ENCODE measurements at regions not wholly inside any gene's neighbourhood (a gene's known extent, or its start where the extent isn't known, plus 50 kb on each side); places are given as distances from the start of the nearest gene placed in this dataset.

- no peaks in the 10 kb centered on the region for H3K79me2 ChIP-seq (ENCODE audit: insufficient read depth, low read length)
- Mint-ChIP-seq H3K36me3 (no peaks in the 10 kb centered on the region), H3K4me3 (no peak overlapping the region)
These were observed 549.8 kb upstream of the LCORL start for GRCh38 chr4:18571301-18571761.

GRCh38 chr4:18570370-18570769, 548.8 kb upstream of the LCORL start:
- Mint-ChIP-seq H3K27ac (no peak overlapping the region), H3K9me3 (peaks cover 0 to 3% (median 1%) of the 10 kb centered on the region in 7 donors), H3K36me3 (no peaks in the 10 kb centered on the region), H3K4me3 (no peak overlapping the region), H3K27me3 (ENCODE audit: low read depth in 3 of 3) (no peaks in the 10 kb centered on the region), H3K4me1 (no peaks in the 10 kb centered on the region)
- Histone ChIP-seq H4K20me1 (ENCODE audit: insufficient read depth, low read length) (no peaks in the 10 kb centered on the region), H3K4me2 (replicated peaks; ENCODE audit: extremely low read depth, low read length, poor library complexity, severe bottlenecking) (no peak overlapping the region), H2AFZ (ENCODE audit: insufficient read depth, low read depth, low read length, poor library complexity, severe bottlenecking) (no peak overlapping the region), H3K27ac (ENCODE audit: low read depth in 1 of 2, low read length in 2 of 2) (no peak overlapping the region), H3K9ac (ENCODE audit: insufficient read depth, low read length, poor library complexity, severe bottlenecking) (no peak overlapping the region), H3K9me3 (replicated peaks in 1 of 2; ENCODE audit: control insufficient read depth in 1 of 2, insufficient read depth in 1 of 2, low read length in 2 of 2) (peaks cover 0 to 2% of the 10 kb centered on the region in 2 donors), H3K27me3 (ENCODE audit: control insufficient read depth in 2 of 2, insufficient read depth in 2 of 2, low read length in 2 of 2) (no peaks in the 10 kb centered on the region), H3K4me3 (replicated peaks in 1 of 3; ENCODE audit: low read depth in 2 of 3, low read length in 3 of 3) (no peak overlapping the region), H3K36me3 (replicated peaks in 1 of 2; ENCODE audit: control insufficient read depth in 1 of 2, insufficient read depth in 2 of 2, low read length in 2 of 2) (no peaks in the 10 kb centered on the region), H3K79me2 (ENCODE audit: insufficient read depth, low read length) (no peaks in the 10 kb centered on the region), H3K4me1 (ENCODE audit: control insufficient read depth in 1 of 2, insufficient read depth in 2 of 2, low read length in 2 of 2) (no peaks in the 10 kb centered on the region)
- DNase-seq: no peak
- no peak for TF ChIP-seq CTCF (IDR thresholded peaks at IDR 0.05)
- intact Hi-C loops (cut with micrococcal nuclease): no loop called here
- WGBS (ENCODE audit: insufficient coverage): 69% methylated on average over 2 of the region's 3 CpGs

More at GRCh38 chr4:18571301-18571761, 549.8 kb upstream of the LCORL start:
- TF ChIP-seq CTCF (IDR thresholded peaks at IDR 0.05): no peak
- H3K9ac ChIP-seq (ENCODE audit: insufficient read depth, low read length, poor library complexity, severe bottlenecking): no peak overlapping the region
- H3K4me3 ChIP-seq (replicated peaks in 1 of 3; ENCODE audit: low read depth in 2 of 3, low read length in 3 of 3): no peak overlapping the region
- no peaks in the 10 kb centered on the region for H3K4me1 ChIP-seq (ENCODE audit: control insufficient read depth in 1 of 2, insufficient read depth in 2 of 2, low read length in 2 of 2)
- H3K4me1 Mint-ChIP-seq: no peaks in the 10 kb centered on the region
- intact Hi-C loops (cut with micrococcal nuclease): no loop called here
- no peak overlapping the region for H3K4me2 ChIP-seq (replicated peaks; ENCODE audit: extremely low read depth, low read length, poor library complexity, severe bottlenecking)
- no peaks in the 10 kb centered on the region for H4K20me1 ChIP-seq (ENCODE audit: insufficient read depth, low read length)
- H2AFZ ChIP-seq (ENCODE audit: insufficient read depth, low read depth, low read length, poor library complexity, severe bottlenecking): no peak overlapping the region
- peaks cover 0 to 3% (median 0%) of the 10 kb centered on the region in 7 donors for H3K9me3 Mint-ChIP-seq
- no peaks in the 10 kb centered on the region for H3K27me3 Mint-ChIP-seq (ENCODE audit: low read depth in 3 of 3)
- no peak for DNase-seq
- no peak overlapping the region for H3K27ac Mint-ChIP-seq
- H3K27me3 ChIP-seq (ENCODE audit: control insufficient read depth in 2 of 2, insufficient read depth in 2 of 2, low read length in 2 of 2): no peaks in the 10 kb centered on the region
- no CpG with 5 or more reads among the region's 2 CpGs for WGBS (ENCODE audit: insufficient coverage)
- H3K9me3 ChIP-seq (replicated peaks in 1 of 2; ENCODE audit: control insufficient read depth in 1 of 2, insufficient read depth in 1 of 2, low read length in 2 of 2): peaks cover 0 to 2% of the 10 kb centered on the region in 2 donors
- H3K27ac ChIP-seq (ENCODE audit: low read depth in 1 of 2, low read length in 2 of 2): no peak overlapping the region
- H3K36me3 ChIP-seq (replicated peaks in 1 of 2; ENCODE audit: control insufficient read depth in 1 of 2, insufficient read depth in 2 of 2, low read length in 2 of 2): no peaks in the 10 kb centered on the region
